K562 (cell line): ENCODE measurements at regions not wholly inside any gene's neighbourhood (a gene's known extent, or its start where the extent isn't known, plus 50 kb on each side); places are given as distances from the start of the nearest gene placed in this dataset.

Experiments
- ATAC-seq: fragments of 200-7000 bp; cut with Tn5 transposase; 3 replicates; pipeline ENCODE4 v1.9.1; 2020; ENCODE audit warnings: moderate library complexity
- BruUV-seq: library from RNA; stranded (reverse); fragments of 400-500 nt; replicated peaks from 2 replicates; lab custom pipeline; 2021; lab: Mats Ljungman, UMichigan
- CTCF ChIA-PET: fragments of 300-600 bp; formaldehyde crosslinking; extraction: SDS; loops from one replicate; lab custom pipeline; 2021; ENCODE audit warnings: low intra/inter-chr PET ratio; lab: Yijun Ruan, JAX
- POLR2A ChIA-PET: fragments of 300-600, 350-650 bp; sonication (Branson Sonifier 250); formaldehyde crosslinking; extraction: SDS; loops from one replicate; lab custom pipeline; 2021; ENCODE audit warnings: antibody characterized with exemption, inconsistent platforms; lab: Yijun Ruan, JAX
- DNase-seq, 4 experiments: peaks; one replicate each; pipeline versions ENCODE4 v3.0.0 to v3.0.0-alpha.2; 2011 to 2018; ENCODE audit warnings: low spot score in 3 of 4, mixed read lengths in 3 of 4; ENCODE audit errors: extremely low read depth in 1 of 4
- FAIRE-seq: peaks from 2 replicates; lab custom pipeline; 2011; peaks lifted over from hg19 to GRCh38; lab: Jason Lieb, UNC
- H2AFZ ChIP-seq: 2 replicates; pipeline ENCODE4 v1.6.0; 2011; ENCODE audit warnings: low read depth, low read length, control low read depth, inconsistent platforms
- H3K27ac ChIP-seq: fragments of 200-600 bp; 3 replicates; pipeline ENCODE4 v1.8.0; 2011; ENCODE audit warnings: low read depth, mild to moderate bottlenecking, control low read depth, inconsistent platforms, low read length, moderate library complexity, mixed read lengths; ENCODE audit errors: extremely low read depth
- H3K27me3 ChIP-seq, 2 experiments: fragments of 300-600 bp in 1 of 2; 2 replicates in 1 of 2; 3 replicates in 1 of 2; pipeline versions ENCODE4 v1.6.0 to v1.8.0; 2011; ENCODE audit warnings: inconsistent platforms in 2 of 2, low read length in 2 of 2, mild to moderate bottlenecking in 1 of 2, mixed read lengths in 1 of 2, moderate library complexity in 1 of 2; ENCODE audit not compliant: control insufficient read depth in 2 of 2, insufficient read depth in 2 of 2
- H3K36me3 ChIP-seq: fragments of 300-600 bp; 3 replicates; pipeline ENCODE4 v1.8.0; 2011; ENCODE audit warnings: mild to moderate bottlenecking, low read length, inconsistent platforms; ENCODE audit not compliant: control insufficient read depth, insufficient read depth
- H3K4me1 ChIP-seq, 2 experiments: fragments of 200-600 bp in 1 of 2; replicated peaks in 1 of 2; 2 replicates in 1 of 2; 3 replicates in 1 of 2; pipeline versions ENCODE4 v1.5.1 to v1.8.0; 2011; ENCODE audit warnings: inconsistent platforms in 2 of 2, low read length in 2 of 2, mild to moderate bottlenecking in 1 of 2, mixed read lengths in 1 of 2, moderate library complexity in 1 of 2; ENCODE audit not compliant: control insufficient read depth in 2 of 2, insufficient read depth in 2 of 2
- H3K4me2 ChIP-seq: 2 replicates; pipeline ENCODE4 v1.6.1; 2011; ENCODE audit warnings: low read length, control low read depth, inconsistent platforms, mixed read lengths; ENCODE audit not compliant: insufficient read depth
- H3K4me3 ChIP-seq: fragments of 200-600 bp; sonication (generic), shearing (Covaris generic); 2 replicates; pipeline ENCODE4 v1.5.1; 2016; ENCODE audit warnings: control low read depth, inconsistent platforms
- H3K79me2 ChIP-seq: fragments of 200-600 bp; 3 replicates; pipeline ENCODE4 v1.8.0; 2011; ENCODE audit warnings: low read length, inconsistent platforms; ENCODE audit not compliant: control insufficient read depth, insufficient read depth
- H3K9ac ChIP-seq, 2 experiments: 2 replicates each; pipeline versions ENCODE4 v1.6.0 to v1.6.1; 2011; ENCODE audit warnings: low read depth in 2 of 2, low read length in 2 of 2, control low read depth in 1 of 2, inconsistent platforms in 1 of 2, mild to moderate bottlenecking in 1 of 2, mixed read lengths in 1 of 2; ENCODE audit not compliant: insufficient read depth in 1 of 2
- H3K9me1 ChIP-seq: one replicate; pipeline ENCODE4 v1.6.0; 2011; ENCODE audit warnings: inconsistent platforms, mild to moderate bottlenecking, low read length, moderate library complexity; ENCODE audit not compliant: control insufficient read depth, insufficient read depth
- H3K9me3 ChIP-seq: replicated peaks from 2 replicates; pipeline ENCODE4 v1.5.1; 2011; ENCODE audit warnings: low read depth, low read length, inconsistent platforms; ENCODE audit not compliant: control insufficient read depth, insufficient read depth
- H4K20me1 ChIP-seq: replicated peaks from 2 replicates; pipeline ENCODE4 v1.6.1; 2011; ENCODE audit warnings: low read length, inconsistent platforms, mixed read lengths; ENCODE audit not compliant: control insufficient read depth, insufficient read depth
- ARID1B ChIP-seq: fragments of 450-650 bp; IDR thresholded peaks from 2 replicates; pipeline ENCODE4 v1.6.1; 2016; ENCODE audit warnings: antibody characterized with exemption, mild to moderate bottlenecking, inconsistent platforms
- ARNT ChIP-seq, 2 experiments: fragments of 450-650 bp; IDR thresholded peaks; 2 replicates each; pipeline ENCODE4 v1.6.1; 2016; ENCODE audit warnings: mild to moderate bottlenecking in 1 of 2
- CBFA2T3 ChIP-seq: fragments of 450-650 bp; IDR thresholded peaks from 2 replicates; pipeline ENCODE4 v1.6.1; 2017
- CBX2 ChIP-seq: fragments of 200-600 bp; sonication (generic); IDR thresholded peaks from one replicate; pipeline ENCODE4 v1.6.1; 2012; ENCODE audit warnings: mild to moderate bottlenecking, low read length, inconsistent platforms; ENCODE audit not compliant: insufficient read depth, poor library complexity, severe bottlenecking
- CC2D1A ChIP-seq: fragments of 450-650 bp; IDR thresholded peaks from 2 replicates; pipeline ENCODE4 v1.6.1; 2017; ENCODE audit warnings: mild to moderate bottlenecking
- DPF2 ChIP-seq: fragments of 450-650 bp; IDR thresholded peaks from 2 replicates; pipeline ENCODE4 v1.6.1; 2016
- ELF1 ChIP-seq: fragments of 200-800 bp; sonication (Bioruptor generic); IDR thresholded peaks from 2 replicates; pipeline ENCODE4 v1.6.1; 2016; ENCODE audit warnings: missing genetic modification characterization, missing compliant biosample characterization
- EP400 ChIP-seq: fragments of 450-650 bp; IDR thresholded peaks from 2 replicates; pipeline ENCODE4 v1.6.1; 2017; ENCODE audit warnings: antibody characterized with exemption, mild to moderate bottlenecking, moderate library complexity
- FOS ChIP-seq: IDR thresholded peaks from 3 replicates; pipeline ENCODE4 v1.6.1; 2011; ENCODE audit not compliant: insufficient read length; ENCODE audit errors: extremely low read depth
- GATA2 ChIP-seq: sonication (generic); formaldehyde crosslinking; IDR thresholded peaks from 2 replicates; pipeline ENCODE4 v1.4.0; 2020; ENCODE audit warnings: mild to moderate bottlenecking, missing genetic modification reagents
- JUN ChIP-seq, 2 experiments: sonication (generic) in 1 of 2; formaldehyde crosslinking in 1 of 2; IDR thresholded peaks; 2 replicates each; pipeline versions ENCODE4 v1.6.1 to v1.8.0; 2012 to 2022; ENCODE audit warnings: borderline replicate concordance in 2 of 2, mild to moderate bottlenecking in 2 of 2, improper control_type of control experiment in 1 of 2, low read depth in 1 of 2, low read length in 1 of 2, missing genetic modification reagents in 1 of 2
- JUND ChIP-seq, 2 experiments: IDR thresholded peaks; 2 replicates in 1 of 2; 3 replicates in 1 of 2; pipeline ENCODE4 v1.6.1; 2011; ENCODE audit warnings: borderline replicate concordance in 2 of 2, low read depth in 2 of 2, low read length in 2 of 2, improper control_type of control experiment in 1 of 2, missing biosample characterization in 1 of 2, missing genetic modification characterization in 1 of 2, missing genetic modification reagents in 1 of 2
- NR4A1 ChIP-seq, 2 experiments: fragments of 250-450 bp in 1 of 2; fragments of 450-650 bp in 1 of 2; sonication (Bioruptor Pico) in 1 of 2; IDR thresholded peaks; 2 replicates each; pipeline versions ENCODE4 v1.4.0 to v1.6.1; 2016 to 2020; ENCODE audit warnings: mild to moderate bottlenecking in 2 of 2, missing compliant biosample characterization in 1 of 2, missing genetic modification characterization in 1 of 2, moderate library complexity in 1 of 2
- RCOR1 ChIP-seq, 2 experiments: IDR thresholded peaks; 2 replicates each; pipeline ENCODE4 v1.6.1; 2012; ENCODE audit warnings: low read depth in 2 of 2, low read length in 2 of 2, borderline replicate concordance in 1 of 2, improper control_type of control experiment in 1 of 2
- SMARCA4 ChIP-seq: fragments of 450-650 bp; IDR thresholded peaks from 2 replicates; pipeline ENCODE4 v1.6.1; 2016
- SMARCC2 ChIP-seq: fragments of 450-650 bp; IDR thresholded peaks from 2 replicates; pipeline ENCODE4 v1.6.1; 2017; ENCODE audit warnings: antibody characterized with exemption, moderate library complexity, mild to moderate bottlenecking, low read depth
- SOX6 ChIP-seq: fragments of 450-650 bp; IDR thresholded peaks from 2 replicates; pipeline ENCODE4 v1.6.1; 2014; ENCODE audit warnings: mild to moderate bottlenecking
- TEAD1 ChIP-seq, 2 experiments: fragments of 450-650 bp in 1 of 2; sonication (generic) in 1 of 2; formaldehyde crosslinking; IDR thresholded peaks; 2 replicates each; pipeline versions ENCODE4 v1.4.0 to v1.8.0; 2020 to 2022; ENCODE audit warnings: mild to moderate bottlenecking in 2 of 2, missing genetic modification reagents in 1 of 2
- WGBS: fragments of 100-300 bp; shearing (Covaris generic); methylation state at CpG from one replicate; pipeline ENCODE4 v1.1.6; 2016; ENCODE audit warnings: low coverage, mixed read lengths; ENCODE audit not compliant: insufficient coverage; ENCODE audit errors: missing lambda C conversion rate; 5-methylcytosine and 5-hydroxymethylcytosine counted together
- in situ Hi-C: fragments of 300-500 bp; cut with MboI; formaldehyde crosslinking; loops from 4 replicates; pipeline ENCODE4 v1.15.0; 2018; ENCODE audit warnings: inconsistent platforms, mixed read lengths
- intact Hi-C: fragments of 100-400 bp; cut with micrococcal nuclease; formaldehyde crosslinking; loops from 2 replicates; pipeline ENCODE4 v1.14.2; 2022
- TF ChIP-seq, protein P1 (sequence below): fragments of 450-650 bp; formaldehyde crosslinking; IDR thresholded peaks from 2 replicates; pipeline ENCODE4 v1.4.0; 2020; ENCODE audit warnings: mild to moderate bottlenecking, moderate library complexity
- TF ChIP-seq, protein P2 (sequence below): fragments of 450-650 bp; IDR thresholded peaks from 2 replicates; pipeline ENCODE4 v1.6.1; 2017; ENCODE audit warnings: antibody characterized with exemption

DNA sequence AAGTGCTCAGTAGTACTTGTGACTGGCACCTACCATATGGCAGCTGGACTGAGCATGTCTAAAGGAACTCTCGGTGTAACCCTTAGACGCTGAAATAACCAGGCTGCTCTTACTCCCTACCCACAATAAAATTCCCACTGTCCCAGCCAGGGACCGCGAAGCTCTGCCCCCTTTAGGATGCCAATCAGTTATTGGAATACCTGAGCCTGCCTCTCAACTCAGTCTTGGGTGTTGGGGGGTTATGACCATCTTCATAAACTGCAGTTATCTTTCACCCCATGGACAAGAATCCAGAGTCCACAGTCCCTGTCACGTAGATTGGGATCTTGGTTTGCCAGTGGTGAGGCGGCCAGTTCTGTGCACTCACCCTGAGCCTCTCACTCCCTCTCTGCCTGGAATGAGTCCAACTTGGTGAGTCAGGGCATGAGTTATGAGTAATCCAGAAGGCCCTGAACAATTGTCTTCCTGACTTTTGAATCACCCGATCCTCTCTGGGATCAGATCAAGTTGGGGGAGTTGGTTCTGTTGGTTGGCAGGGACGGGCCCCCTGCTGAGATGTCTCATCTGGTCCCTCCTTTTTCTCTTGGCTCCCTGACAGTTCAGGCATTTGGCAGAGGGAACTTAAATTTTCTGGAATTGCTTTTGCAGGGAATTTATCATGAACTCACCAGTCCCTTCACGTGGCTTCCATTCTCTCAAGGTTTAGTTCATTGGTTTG lies 120.1 kb upstream of the UBE2E1 start:
- Histone ChIP-seq H4K20me1 (no peaks in the 10 kb centered on the region), H3K27ac (no peak overlapping the region), H3K36me3 (no peaks in the 10 kb centered on the region), H3K9ac (no peak overlapping the region), H3K4me2 (no peak overlapping the region), H2AFZ (no peak overlapping the region), H3K9me1 (no peaks in the 10 kb centered on the region), H3K9me3 (no peaks in the 10 kb centered on the region), H3K4me1 (peaks cover 0 to 10% of the 10 kb centered on the region in 2 experiments; a peak in 2 of 5 replicates), H3K27me3 (no peaks in the 10 kb centered on the region), H3K4me3 (no peak overlapping the region), H3K79me2 (no peaks in the 10 kb centered on the region)
- DNase-seq, result peak; percentile 38 to 71 (median 55)
- peak; percentile 85 for ATAC-seq
- POLR2A ChIA-PET, result interaction anchor here (1.1 kb wide), 1 partner anchor 23 kb away, joined by 4 read pairs; no protein-coding TSS in a partner anchor
- peak; percentile 37 for FAIRE-seq
- CTCF ChIA-PET, result no interaction called here
- no TSS peak for BruUV-seq
- in situ Hi-C loops (no loop called here), intact Hi-C loops (no loop called here)
- 4% methylated on average over 9 of the region's 9 CpGs for WGBS
- peak; percentile 53 for TF ChIP-seq FOS
- TF ChIP-seq, protein P1, sequence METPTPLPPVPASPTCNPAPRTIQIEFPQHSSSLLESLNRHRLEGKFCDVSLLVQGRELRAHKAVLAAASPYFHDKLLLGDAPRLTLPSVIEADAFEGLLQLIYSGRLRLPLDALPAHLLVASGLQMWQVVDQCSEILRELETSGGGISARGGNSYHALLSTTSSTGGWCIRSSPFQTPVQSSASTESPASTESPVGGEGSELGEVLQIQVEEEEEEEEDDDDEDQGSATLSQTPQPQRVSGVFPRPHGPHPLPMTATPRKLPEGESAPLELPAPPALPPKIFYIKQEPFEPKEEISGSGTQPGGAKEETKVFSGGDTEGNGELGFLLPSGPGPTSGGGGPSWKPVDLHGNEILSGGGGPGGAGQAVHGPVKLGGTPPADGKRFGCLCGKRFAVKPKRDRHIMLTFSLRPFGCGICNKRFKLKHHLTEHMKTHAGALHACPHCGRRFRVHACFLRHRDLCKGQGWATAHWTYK, result no peak
- peak; percentile 72 for TF ChIP-seq ARID1B
- no peak for TF ChIP-seq NR4A1 (CRISPR knock-in tag; IDR thresholded peaks at IDR 0.05)
- TF ChIP-seq NR4A1 (tag; IDR thresholded peaks at IDR 0.05), result peak; percentile 53; the same call in 1 of the 2 replicates
- TF ChIP-seq JUN (IDR thresholded peaks at IDR 0.05; ENCODE audit: borderline replicate concordance, low read depth, low read length), result peak; percentile 89
- no peak for TF ChIP-seq JUN (CRISPR knock-in tag; IDR thresholded peaks at IDR 0.05; ENCODE audit: borderline replicate concordance)
- peak; percentile 83 for TF ChIP-seq SOX6
- TF ChIP-seq JUND (IDR thresholded peaks at IDR 0.05; ENCODE audit: borderline replicate concordance, low read depth, low read length), result peak; percentile 91
- peak; percentile 94; the same call in 2 of the 3 replicates for TF ChIP-seq JUND (tag; IDR thresholded peaks at IDR 0.05; ENCODE audit: borderline replicate concordance, low read depth, low read length)
- peak; percentile 80 for TF ChIP-seq SMARCA4
- no peak for TF ChIP-seq CBX2
- TF ChIP-seq RCOR1 (IDR thresholded peaks at IDR 0.05; ENCODE audit: borderline replicate concordance in 1 of 2, low read depth in 2 of 2, low read length in 2 of 2), result 0 out of 4 replicates have a peak, but pooled peaks of 1 of the 2 experiments have one; percentile 4
- no peak for TF ChIP-seq TEAD1 (CRISPR knock-in tag; IDR thresholded peaks at IDR 0.05)
- peak; percentile 40 for TF ChIP-seq CBFA2T3
- peak; percentile 73 for TF ChIP-seq GATA2 (CRISPR knock-in tag)
- TF ChIP-seq SMARCC2, result 0 out of 2 replicates have a peak, but pooled peaks have one; percentile 49
- no peak for TF ChIP-seq EP400
- TF ChIP-seq, protein P2, sequence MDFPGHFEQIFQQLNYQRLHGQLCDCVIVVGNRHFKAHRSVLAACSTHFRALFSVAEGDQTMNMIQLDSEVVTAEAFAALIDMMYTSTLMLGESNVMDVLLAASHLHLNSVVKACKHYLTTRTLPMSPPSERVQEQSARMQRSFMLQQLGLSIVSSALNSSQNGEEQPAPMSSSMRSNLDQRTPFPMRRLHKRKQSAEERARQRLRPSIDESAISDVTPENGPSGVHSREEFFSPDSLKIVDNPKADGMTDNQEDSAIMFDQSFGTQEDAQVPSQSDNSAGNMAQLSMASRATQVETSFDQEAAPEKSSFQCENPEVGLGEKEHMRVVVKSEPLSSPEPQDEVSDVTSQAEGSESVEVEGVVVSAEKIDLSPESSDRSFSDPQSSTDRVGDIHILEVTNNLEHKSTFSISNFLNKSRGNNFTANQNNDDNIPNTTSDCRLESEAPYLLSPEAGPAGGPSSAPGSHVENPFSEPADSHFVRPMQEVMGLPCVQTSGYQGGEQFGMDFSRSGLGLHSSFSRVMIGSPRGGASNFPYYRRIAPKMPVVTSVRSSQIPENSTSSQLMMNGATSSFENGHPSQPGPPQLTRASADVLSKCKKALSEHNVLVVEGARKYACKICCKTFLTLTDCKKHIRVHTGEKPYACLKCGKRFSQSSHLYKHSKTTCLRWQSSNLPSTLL, result peak; percentile 70
- TF ChIP-seq ELF1 (tag), result no peak
- TF ChIP-seq DPF2, result peak; percentile 58
- peak; percentile 63; the same call in 1 of the 2 replicates for TF ChIP-seq CC2D1A
- no peak for TF ChIP-seq ARNT (IDR thresholded peaks at IDR 0.05)
